ENCODE measurements at regions not wholly inside any gene's neighbourhood (a gene's known extent, or its start where the extent isn't known, plus 50 kb on each side); places are given as distances from the start of the nearest gene placed in this dataset.
"Not testable (repeated sequence)": the region's sequence is repeated elsewhere in the genome, so short reads cannot be mapped to it uniquely, and the experiment has no call there.

- no peak overlapping the region for H3K4me3 ChIP-seq (ENCODE audit: low read depth, low read length, poor library complexity, severe bottlenecking)
- H3K9me2 ChIP-seq (ENCODE audit: low read depth, low read length) = no peaks in the 10 kb centered on the region
- no peaks in the 10 kb centered on the region for H4K20me1 ChIP-seq (ENCODE audit: insufficient read depth, low read length)
- no peak overlapping the region for H3K27ac ChIP-seq (ENCODE audit: low read depth, low read length, poor library complexity, severe bottlenecking)
- TF ChIP-seq EZH2 (IDR thresholded peaks at IDR 0.05; ENCODE audit: borderline replicate concordance, low read length) = no peak
- no peak for TF ChIP-seq CTCF (IDR thresholded peaks at IDR 0.05; ENCODE audit: low read length)
- H3K79me2 ChIP-seq (ENCODE audit: insufficient read depth, low read length) = no peaks in the 10 kb centered on the region
- no peaks in the 10 kb centered on the region for H3K9me3 ChIP-seq (ENCODE audit: low read length)
- H2AFZ ChIP-seq (ENCODE audit: low read length) = no peak overlapping the region
- H3K36me3 ChIP-seq (ENCODE audit: insufficient read depth, low read length) = no peaks in the 10 kb centered on the region
- no peaks in the 10 kb centered on the region for H3K4me1 ChIP-seq (ENCODE audit: insufficient read depth, low read length, severe bottlenecking)
- no peak overlapping the region for H3K9ac ChIP-seq (ENCODE audit: low read length)
- H3K4me2 ChIP-seq (ENCODE audit: low read length) = no peak overlapping the region
- H3K27me3 ChIP-seq (ENCODE audit: insufficient read depth, low read length) = no peaks in the 10 kb centered on the region
- no peaks in the 10 kb centered on the region for H3F3A ChIP-seq (ENCODE audit: insufficient read depth, low read length)
Measured at GRCh38 chr10:117823980-117824379, 222.8 kb downstream of the RAB11FIP2 start.

GRCh38 chr10:117830205-117830604, 216.5 kb downstream of the RAB11FIP2 start:
- Histone ChIP-seq H3K27ac (ENCODE audit: low read depth, low read length, poor library complexity, severe bottlenecking) (no peak overlapping the region), H2AFZ (ENCODE audit: low read length) (no peak overlapping the region), H3K36me3 (ENCODE audit: insufficient read depth, low read length) (no peaks in the 10 kb centered on the region), H3K79me2 (ENCODE audit: insufficient read depth, low read length) (no peaks in the 10 kb centered on the region), H3K4me3 (ENCODE audit: low read depth, low read length, poor library complexity, severe bottlenecking) (no peak overlapping the region), H3K9me3 (ENCODE audit: low read length) (no peaks in the 10 kb centered on the region), H3K9ac (ENCODE audit: low read length) (no peak overlapping the region), H3K4me2 (ENCODE audit: low read length) (no peak overlapping the region), H3K4me1 (ENCODE audit: insufficient read depth, low read length, severe bottlenecking) (no peaks in the 10 kb centered on the region), H3F3A (ENCODE audit: insufficient read depth, low read length) (no peaks in the 10 kb centered on the region), H3K27me3 (ENCODE audit: insufficient read depth, low read length) (no peaks in the 10 kb centered on the region), H3K9me2 (ENCODE audit: low read depth, low read length) (no peaks in the 10 kb centered on the region), H4K20me1 (ENCODE audit: insufficient read depth, low read length) (no peaks in the 10 kb centered on the region)
- no peak for TF ChIP-seq CTCF (IDR thresholded peaks at IDR 0.05; ENCODE audit: low read length)
- no peak for TF ChIP-seq EZH2 (IDR thresholded peaks at IDR 0.05; ENCODE audit: borderline replicate concordance, low read length)

GRCh38 chr10:117830787-117831212, 215.9 kb downstream of the RAB11FIP2 start:
- Histone ChIP-seq H2AFZ (ENCODE audit: low read length) (no peak overlapping the region), H3K9me2 (ENCODE audit: low read depth, low read length) (no peaks in the 10 kb centered on the region), H3K9ac (ENCODE audit: low read length) (no peak overlapping the region), H3K27ac (ENCODE audit: low read depth, low read length, poor library complexity, severe bottlenecking) (no peak overlapping the region), H3K79me2 (ENCODE audit: insufficient read depth, low read length) (no peaks in the 10 kb centered on the region), H4K20me1 (ENCODE audit: insufficient read depth, low read length) (no peaks in the 10 kb centered on the region), H3K9me3 (ENCODE audit: low read length) (no peaks in the 10 kb centered on the region), H3K4me2 (ENCODE audit: low read length) (no peak overlapping the region), H3K27me3 (ENCODE audit: insufficient read depth, low read length) (no peaks in the 10 kb centered on the region), H3K4me1 (ENCODE audit: insufficient read depth, low read length, severe bottlenecking) (no peaks in the 10 kb centered on the region), H3F3A (ENCODE audit: insufficient read depth, low read length) (no peaks in the 10 kb centered on the region), H3K4me3 (ENCODE audit: low read depth, low read length, poor library complexity, severe bottlenecking) (no peak overlapping the region), H3K36me3 (ENCODE audit: insufficient read depth, low read length) (no peaks in the 10 kb centered on the region)
- TF ChIP-seq CTCF (IDR thresholded peaks at IDR 0.05; ENCODE audit: low read length) = no peak

GRCh38 chr10:117838500-117839498, 207.9 kb downstream of the RAB11FIP2 start:
- not testable (repeated sequence) for H3K4me1 ChIP-seq (ENCODE audit: insufficient read depth, low read length, severe bottlenecking); H2AFZ ChIP-seq (ENCODE audit: low read length); H3K9ac ChIP-seq (ENCODE audit: low read length); H3K79me2 ChIP-seq (ENCODE audit: insufficient read depth, low read length); H3K4me2 ChIP-seq (ENCODE audit: low read length); H3K27me3 ChIP-seq (ENCODE audit: insufficient read depth, low read length); H3K4me3 ChIP-seq (ENCODE audit: low read depth, low read length, poor library complexity, severe bottlenecking); H4K20me1 ChIP-seq (ENCODE audit: insufficient read depth, low read length); H3K27ac ChIP-seq (ENCODE audit: low read depth, low read length, poor library complexity, severe bottlenecking); H3K36me3 ChIP-seq (ENCODE audit: insufficient read depth, low read length); H3K9me3 ChIP-seq (ENCODE audit: low read length); H3F3A ChIP-seq (ENCODE audit: insufficient read depth, low read length); H3K9me2 ChIP-seq (ENCODE audit: low read depth, low read length)

- H3K36me3 ChIP-seq (ENCODE audit: insufficient read depth, low read length); H3K27me3 ChIP-seq (ENCODE audit: insufficient read depth, low read length); H3K9me2 ChIP-seq (ENCODE audit: low read depth, low read length); H2AFZ ChIP-seq (ENCODE audit: low read length); H3K79me2 ChIP-seq (ENCODE audit: insufficient read depth, low read length); H3F3A ChIP-seq (ENCODE audit: insufficient read depth, low read length); H3K4me1 ChIP-seq (ENCODE audit: insufficient read depth, low read length, severe bottlenecking); H3K4me2 ChIP-seq (ENCODE audit: low read length); H3K9me3 ChIP-seq (ENCODE audit: low read length); H4K20me1 ChIP-seq (ENCODE audit: insufficient read depth, low read length); H3K4me3 ChIP-seq (ENCODE audit: low read depth, low read length, poor library complexity, severe bottlenecking); H3K9ac ChIP-seq (ENCODE audit: low read length); H3K27ac ChIP-seq (ENCODE audit: low read depth, low read length, poor library complexity, severe bottlenecking): not testable (repeated sequence)
Measured at GRCh38 chr10:117856426-117856825, 190.3 kb downstream of the RAB11FIP2 start.

All from OCI-LY1 (cell line).